ENCODE measurements at regions not wholly inside any gene's neighbourhood (a gene's known extent, or its start where the extent isn't known, plus 50 kb on each side); places are given as distances from the start of the nearest gene placed in this dataset.

GRCh38 chr9:107793541-107793940, 304.0 kb upstream of the KLF4 start:
- intact Hi-C loops (cut with DNase I), result no loop called here
- WGBS, 4 donors, result 89 to 100% (median 94%) methylated on average over 1 of the region's 1 CpG

DNA sequence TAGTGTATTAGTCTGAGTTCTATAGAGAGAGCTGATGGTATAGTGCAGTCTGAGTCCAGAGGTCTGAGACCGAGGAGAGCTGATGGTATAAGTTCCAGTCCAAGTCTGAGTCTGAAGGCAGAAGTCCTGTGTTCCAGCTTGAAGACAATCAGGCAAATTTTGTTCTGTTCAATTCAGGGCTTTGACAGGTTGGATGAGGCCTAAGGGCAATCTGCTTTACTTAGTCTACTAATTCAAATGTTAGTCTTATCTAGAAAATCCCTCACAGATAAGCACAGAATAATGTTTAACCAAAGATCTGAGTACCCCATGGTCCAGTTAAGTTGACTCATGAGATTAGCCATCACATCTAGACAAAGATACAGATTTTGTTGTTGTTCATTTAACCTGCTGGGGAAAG, 303.0 kb upstream of the KLF4 start:
- WGBS, 4 donors, result 80 to 92% (median 88%) methylated on average over 1 of the region's 1 CpG
- Histone ChIP-seq H3K36me3 (replicated peaks in 1 of 2) (no peaks in the 10 kb centered on the region), H3K4me3 (no peak overlapping the region), H3K27me3 (no peaks in the 10 kb centered on the region), H3K9me3 (replicated peaks in 1 of 3) (no peaks in the 10 kb centered on the region), H3K4me1 (replicated peaks in 1 of 2) (no peaks in the 10 kb centered on the region), H3K27ac (no peak overlapping the region)
- intact Hi-C loops (cut with DNase I), result no loop called here
- DNase-seq, result no peak
- TF ChIP-seq CTCF (IDR thresholded peaks at IDR 0.05) (no peak), POLR2A (IDR thresholded peaks at IDR 0.05) (no peak)

More at GRCh38 chr9:107793541-107793940, 304.0 kb upstream of the KLF4 start:
- Histone ChIP-seq H3K9me3 (replicated peaks in 1 of 3) (no peaks in the 10 kb centered on the region), H3K4me3 (no peak overlapping the region), H3K4me1 (replicated peaks in 1 of 2) (no peaks in the 10 kb centered on the region), H3K36me3 (replicated peaks in 1 of 2) (no peaks in the 10 kb centered on the region), H3K27me3 (no peaks in the 10 kb centered on the region), H3K27ac (no peak overlapping the region)
- no peak for DNase-seq
- no peak for TF ChIP-seq CTCF (IDR thresholded peaks at IDR 0.05)
- no peak for TF ChIP-seq POLR2A (IDR thresholded peaks at IDR 0.05)

DNA sequence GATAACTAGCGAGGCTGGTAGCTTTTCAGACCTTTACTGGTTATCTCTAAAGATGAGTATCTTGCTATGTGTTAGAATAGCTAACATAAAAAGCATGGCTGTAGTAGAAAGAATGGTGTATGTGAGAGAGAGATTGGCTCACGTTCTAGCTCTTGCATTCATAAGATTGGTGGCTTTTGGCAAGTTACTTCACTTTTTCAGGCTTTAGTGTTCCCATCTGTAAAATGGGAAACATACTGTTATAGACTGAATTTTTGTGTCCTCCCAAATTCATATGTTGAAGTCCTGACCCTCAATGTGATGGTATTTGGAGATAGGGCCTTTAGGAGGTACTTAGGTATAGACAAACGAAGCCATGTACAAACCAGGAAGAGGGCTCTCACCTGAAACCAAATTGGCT, 302.4 kb upstream of the KLF4 start:
- no peaks in the 10 kb centered on the region for H3K9me3 ChIP-seq (replicated peaks in 1 of 3)
- no peak for DNase-seq
- intact Hi-C loops (cut with DNase I), result no loop called here
- H3K4me1 ChIP-seq (replicated peaks in 1 of 2), result no peaks in the 10 kb centered on the region
- H3K27me3 ChIP-seq, result no peaks in the 10 kb centered on the region
- TF ChIP-seq CTCF (IDR thresholded peaks at IDR 0.05) (no peak), POLR2A (IDR thresholded peaks at IDR 0.05) (no peak)
- no peak overlapping the region for H3K4me3 ChIP-seq
- no peaks in the 10 kb centered on the region for H3K36me3 ChIP-seq (replicated peaks in 1 of 2)
- no peak overlapping the region for H3K27ac ChIP-seq
- WGBS, 4 donors, result 85 to 90% (median 87%) methylated on average over 3 of the region's 3 CpGs

DNA sequence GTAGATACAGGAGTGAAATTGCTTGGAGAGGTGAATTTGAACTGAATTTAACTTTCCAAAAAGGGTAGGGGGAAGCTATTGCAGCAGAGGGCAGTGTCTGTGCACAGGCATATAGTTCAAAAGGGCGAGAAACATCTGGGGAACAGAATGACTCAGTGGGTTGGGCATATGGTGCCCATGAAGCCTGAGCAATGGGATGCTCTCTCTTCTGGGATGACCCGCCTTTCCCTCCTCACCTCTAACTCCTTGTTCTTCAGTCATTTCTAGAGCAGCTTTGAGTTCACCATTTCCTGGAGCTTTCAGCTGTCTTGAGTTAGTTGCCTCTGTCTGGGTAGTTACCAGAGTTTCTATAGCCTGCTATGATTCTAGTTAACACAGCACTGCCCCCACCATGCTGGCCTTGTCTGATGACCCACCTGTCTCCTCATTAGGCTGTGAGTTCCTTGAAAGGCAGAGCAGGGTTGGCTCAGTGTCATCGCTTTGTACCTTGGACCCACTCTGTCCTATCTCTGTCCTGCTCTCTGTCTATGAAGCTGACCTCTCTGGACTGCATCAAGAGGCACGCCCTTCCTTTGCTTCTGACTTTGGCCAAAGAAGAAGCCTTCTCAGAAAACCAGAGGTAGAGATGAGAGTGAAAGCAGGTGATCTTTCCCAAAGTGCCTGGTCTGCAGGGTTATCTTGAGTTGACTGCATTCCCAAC, 299.6 kb upstream of the KLF4 start:
- Histone ChIP-seq H3K4me3 (no peak overlapping the region), H3K4me1 (replicated peaks in 1 of 2) (peaks cover 9 to 11% of the 10 kb centered on the region in 2 donors), H3K27me3 (no peaks in the 10 kb centered on the region), H3K9me3 (replicated peaks in 1 of 3) (no peaks in the 10 kb centered on the region), H3K27ac (no peak overlapping the region), H3K36me3 (replicated peaks in 1 of 2) (no peaks in the 10 kb centered on the region)
- TF ChIP-seq CTCF (IDR thresholded peaks at IDR 0.05) (no peak), POLR2A (IDR thresholded peaks at IDR 0.05) (no peak)
- intact Hi-C loops (cut with DNase I), result no loop called here
- 92 to 96% (median 94%) methylated on average over 3 to 4 of the region's 4 CpGs for WGBS, 4 donors
- no peak for DNase-seq

Measured in adrenal gland (tissue), 9 donors.